Activated CD8-positive, alpha-beta T cell treated with anti-CD3 and anti-CD28 coated beads for 36 hours (primary cell): ENCODE measurements at regions not wholly inside any gene's neighbourhood (a gene's known extent, or its start where the extent isn't known, plus 50 kb on each side); places are given as distances from the start of the nearest gene placed in this dataset.

ENCODE experiments used
- ATAC-seq: fragments of 200-7000 bp; cut with Tn5 transposase; one replicate; pipeline ENCODE4 v1.10.0; 2021; ENCODE audit warnings: mild to moderate bottlenecking, moderate library complexity
- CTCF ChIA-PET: fragments of 350-600 bp; sonication (Branson Sonifier 250); formaldehyde crosslinking; loops from one replicate; lab custom pipeline; 2021; ENCODE audit warnings: antibody characterized with exemption; lab: Charles Lee
- POLR2A ChIA-PET: fragments of 350-600 bp; sonication (Branson Sonifier 250); formaldehyde crosslinking; loops from one replicate; lab custom pipeline; 2021; ENCODE audit warnings: antibody characterized with exemption; lab: Charles Lee
- DNase-seq: peaks from one replicate; pipeline ENCODE4 v3.0.0-alpha.2; 2020
- H3K27ac Mint-ChIP-seq: one replicate; pipeline ENCODE4 v1.8.0; 2021; ENCODE audit warnings: mild to moderate bottlenecking, mixed read lengths
- H3K27me3 Mint-ChIP-seq: one replicate; pipeline ENCODE4 v1.8.0; 2021; ENCODE audit warnings: mixed read lengths
- H3K36me3 Mint-ChIP-seq: one replicate; pipeline ENCODE4 v1.8.0; 2021; ENCODE audit warnings: low read depth, mixed read lengths
- H3K4me1 Mint-ChIP-seq: one replicate; pipeline ENCODE4 v1.8.0; 2021; ENCODE audit warnings: low read depth, mixed read lengths
- H3K4me3 Mint-ChIP-seq: one replicate; pipeline ENCODE4 v1.8.0; 2021; ENCODE audit warnings: mild to moderate bottlenecking, moderate library complexity, mixed read lengths
- H3K9me3 Mint-ChIP-seq: one replicate; pipeline ENCODE4 v1.8.0; 2021; ENCODE audit warnings: mixed read lengths
- CTCF ChIP-seq: fragments of 200-600 bp; IDR thresholded peaks from one replicate; pipeline ENCODE4 v1.8.0; 2022; ENCODE audit warnings: antibody characterized with exemption, mild to moderate bottlenecking
- intact Hi-C: fragments of 100-400 bp; cut with micrococcal nuclease; formaldehyde crosslinking; loops from one replicate; pipeline ENCODE4 v1.10.0; 2022

DNA sequence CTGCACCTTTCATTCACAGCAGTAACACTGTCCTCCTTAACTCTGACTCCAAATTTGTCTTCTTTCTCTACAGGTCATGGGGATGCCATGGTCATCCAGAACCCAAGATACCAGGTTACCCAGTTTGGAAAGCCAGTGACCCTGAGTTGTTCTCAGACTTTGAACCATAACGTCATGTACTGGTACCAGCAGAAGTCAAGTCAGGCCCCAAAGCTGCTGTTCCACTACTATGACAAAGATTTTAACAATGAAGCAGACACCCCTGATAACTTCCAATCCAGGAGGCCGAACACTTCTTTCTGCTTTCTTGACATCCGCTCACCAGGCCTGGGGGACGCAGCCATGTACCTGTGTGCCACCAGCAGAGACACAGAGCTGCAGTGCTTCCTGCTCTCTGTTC lies 156.2 kb upstream of the PRSS1 start:
- no peak overlapping the region for H3K27ac Mint-ChIP-seq
- ChIA-PET POLR2A (no interaction called here), CTCF (no interaction called here)
- intact Hi-C loops = no loop called here
- TF ChIP-seq CTCF = no peak
- H3K4me3 Mint-ChIP-seq = no peak overlapping the region
- no peaks in the 10 kb centered on the region for H3K9me3 Mint-ChIP-seq
- DNase-seq (no peak), ATAC-seq (no peak)
- H3K4me1 Mint-ChIP-seq = no peaks in the 10 kb centered on the region
- no peaks in the 10 kb centered on the region for H3K36me3 Mint-ChIP-seq
- H3K27me3 Mint-ChIP-seq = peaks cover under 1% of the 10 kb centered on the region

DNA sequence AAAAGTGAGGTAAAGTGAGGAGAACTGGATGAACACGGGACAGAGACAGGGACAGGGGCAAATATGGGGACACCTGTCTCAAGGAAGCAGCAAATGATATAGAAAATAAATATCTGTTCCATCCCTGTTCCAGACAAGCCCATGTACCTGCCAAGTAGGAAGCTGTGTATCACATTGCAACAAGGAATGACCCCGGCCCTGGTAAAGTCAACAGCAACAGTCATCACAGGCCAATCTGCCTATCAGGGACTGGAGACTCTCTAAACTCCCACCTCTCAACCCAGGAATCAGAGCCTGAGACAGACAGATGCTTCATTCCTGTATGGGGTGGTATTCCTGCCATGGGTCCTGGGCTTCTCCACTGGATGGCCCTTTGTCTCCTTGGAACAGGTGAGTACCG lies 156.6 kb upstream of the PRSS1 start:
- Mint-ChIP-seq H3K27me3 (no peaks in the 10 kb centered on the region), H3K36me3 (no peaks in the 10 kb centered on the region), H3K4me1 (peaks cover 2% of the 10 kb centered on the region), H3K9me3 (no peaks in the 10 kb centered on the region), H3K27ac (no peak overlapping the region), H3K4me3 (no peak overlapping the region)
- intact Hi-C loops = no loop called here
- ATAC-seq (no peak), DNase-seq (no peak)
- CTCF ChIA-PET = interaction anchor here (1.1 kb wide), 1 partner anchor 219 kb away, joined by 3 read pairs; no protein-coding TSS in a partner anchor
- POLR2A ChIA-PET = no interaction called here
- no peak for TF ChIP-seq CTCF

GRCh38 chr7:142592231-142592630 lies 157.0 kb upstream of the PRSS1 start:
- Mint-ChIP-seq H3K9me3 (no peaks in the 10 kb centered on the region), H3K36me3 (no peaks in the 10 kb centered on the region), H3K27ac (no peak overlapping the region), H3K4me1 (peaks cover 2% of the 10 kb centered on the region), H3K4me3 (no peak overlapping the region), H3K27me3 (no peaks in the 10 kb centered on the region)
- intact Hi-C loops = no loop called here
- ChIA-PET POLR2A (no interaction called here), CTCF (interaction anchor here (0.6 to 2.0 kb wide), 3 partner anchors 12 to 219 kb away, joined by 3 to 11 read pairs (median 3); no protein-coding TSS in a partner anchor)
- ATAC-seq (no peak), DNase-seq (no peak)
- TF ChIP-seq CTCF = no peak

DNA sequence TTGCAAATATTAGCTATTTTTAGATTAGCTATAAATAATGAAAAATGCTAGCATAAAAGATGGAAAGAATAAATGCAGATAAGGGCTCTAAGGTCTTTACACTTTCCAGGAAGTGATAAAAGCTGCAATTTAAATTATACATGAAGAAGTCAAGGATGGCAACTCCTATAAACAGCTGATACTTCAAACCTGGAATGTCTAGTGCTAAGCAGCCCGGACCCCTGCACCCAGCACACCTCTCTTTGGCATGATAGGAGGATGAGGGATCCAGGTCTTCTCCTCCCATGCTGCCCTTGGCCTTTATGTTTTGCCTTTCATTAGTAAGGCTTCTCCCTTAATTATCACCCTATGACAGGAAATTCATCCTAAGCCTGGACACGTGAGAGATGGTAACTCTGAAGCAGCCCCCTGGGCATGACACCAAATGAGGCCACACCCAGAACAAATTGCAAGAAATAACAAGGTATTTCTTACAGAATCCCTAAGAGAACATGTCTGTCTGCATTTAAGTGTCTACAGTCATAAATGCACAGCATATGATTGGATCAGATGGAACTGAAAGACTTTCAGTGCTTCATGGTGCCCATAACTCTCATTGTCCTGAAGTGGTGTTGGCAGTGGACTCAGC lies 158.3 kb upstream of the PRSS1 start:
- peaks cover 2% of the 10 kb centered on the region for H3K4me1 Mint-ChIP-seq
- ChIA-PET POLR2A (no interaction called here), CTCF (interaction anchor here (1.6 to 2.0 kb wide), 2 partner anchors 13 to 56 kb away, joined by 4 to 11 read pairs; no protein-coding TSS in a partner anchor)
- H3K27me3 Mint-ChIP-seq = no peaks in the 10 kb centered on the region
- H3K9me3 Mint-ChIP-seq = no peaks in the 10 kb centered on the region
- ATAC-seq = no peak
- H3K27ac Mint-ChIP-seq = no peak overlapping the region
- H3K4me3 Mint-ChIP-seq = no peak overlapping the region
- intact Hi-C loops = no loop called here
- H3K36me3 Mint-ChIP-seq = no peaks in the 10 kb centered on the region
- DNase-seq = no peak
- TF ChIP-seq CTCF = no peak

DNA sequence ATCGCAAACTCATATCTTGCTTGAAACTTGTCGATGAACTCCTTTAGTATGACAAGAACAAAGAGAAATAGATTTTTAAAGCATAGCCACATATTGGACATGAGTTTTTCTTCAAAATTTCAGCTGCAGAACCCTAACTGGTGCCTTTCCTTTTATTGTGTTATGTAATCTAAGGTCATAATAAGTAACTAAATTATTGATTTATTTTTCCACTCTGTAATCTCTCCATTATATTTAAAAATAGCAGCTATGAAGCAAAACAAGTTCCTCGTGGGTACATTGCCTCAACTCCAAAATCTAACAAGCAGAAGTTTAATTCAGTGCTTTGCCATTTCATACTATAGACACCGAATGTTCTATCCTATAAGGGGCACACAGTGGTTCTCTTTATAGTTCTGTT lies 159.2 kb upstream of the PRSS1 start:
- Mint-ChIP-seq H3K4me1 (peaks cover 2% of the 10 kb centered on the region), H3K9me3 (no peaks in the 10 kb centered on the region), H3K27me3 (no peaks in the 10 kb centered on the region), H3K36me3 (no peaks in the 10 kb centered on the region), H3K4me3 (no peak overlapping the region), H3K27ac (no peak overlapping the region)
- intact Hi-C loops = no loop called here
- no peak for TF ChIP-seq CTCF
- DNase-seq = no peak
- ChIA-PET POLR2A (no interaction called here), CTCF (interaction anchor here (1.6 to 2.0 kb wide), 2 partner anchors 14 to 55 kb away, joined by 4 to 11 read pairs; no protein-coding TSS in a partner anchor)
- ATAC-seq = no peak
